CD14-positive monocyte (primary cell): ENCODE measurements at regions not wholly inside any gene's neighbourhood (a gene's known extent, or its start where the extent isn't known, plus 50 kb on each side); places are given as distances from the start of the nearest gene placed in this dataset.

Source experiments
- DNase-seq, 3 donors: peaks; one replicate each; pipeline ENCODE4 v3.0.0-alpha.2; 2011 to 2022
- H2AFZ ChIP-seq: 2 replicates; pipeline ENCODE4 v1.6.0; 2012; ENCODE audit warnings: mild to moderate bottlenecking, low read depth, low read length, inconsistent platforms; ENCODE audit not compliant: insufficient read depth, poor library complexity, severe bottlenecking
- H3K27ac ChIP-seq, 2 donors: 1 replicate in 1 of 2; 2 replicates in 1 of 2; pipeline ENCODE4 v1.5.1; 2012 to 2013; ENCODE audit warnings: low read length in 2 of 2, control low read depth in 1 of 2, inconsistent platforms in 1 of 2, low read depth in 1 of 2, mild to moderate bottlenecking in 1 of 2
- H3K27me3 ChIP-seq, 2 donors: one replicate each; pipeline versions ENCODE4 v1.6.0 to v1.6.1; 2011 to 2013; ENCODE audit warnings: low read length in 2 of 2; ENCODE audit not compliant: control insufficient read depth in 2 of 2, insufficient read depth in 2 of 2
- H3K36me3 ChIP-seq, 2 donors: replicated peaks in 1 of 2; 1 replicate in 1 of 2; 2 replicates in 1 of 2; pipeline versions ENCODE4 v1.5.1 to v1.6.1; 2012 to 2013; ENCODE audit warnings: low read length in 2 of 2, control low read depth in 1 of 2, inconsistent platforms in 1 of 2, mild to moderate bottlenecking in 1 of 2; ENCODE audit not compliant: insufficient read depth in 2 of 2, control insufficient read depth in 1 of 2
- H3K4me1 ChIP-seq, 2 donors: 1 replicate in 1 of 2; 2 replicates in 1 of 2; pipeline versions ENCODE4 v1.5.1 to v1.6.1; 2012 to 2013; ENCODE audit warnings: low read length in 2 of 2, control low read depth in 1 of 2, inconsistent platforms in 1 of 2, mild to moderate bottlenecking in 1 of 2, moderate library complexity in 1 of 2; ENCODE audit not compliant: insufficient read depth in 2 of 2, control insufficient read depth in 1 of 2
- H3K4me2 ChIP-seq: replicated peaks from 2 replicates; pipeline ENCODE3; 2012; ENCODE audit warnings: low read length, moderate library complexity, mild to moderate bottlenecking; ENCODE audit not compliant: poor library complexity, severe bottlenecking; ENCODE audit errors: extremely low read depth
- H3K4me3 ChIP-seq, 3 experiments: fragments of 200-600 bp in 1 of 3; sonication (generic) in 1 of 3; replicated peaks in 1 of 3; 1 replicate in 2 of 3; 2 replicates in 1 of 3; pipeline ENCODE4 v1.5.1; 2011 to 2013; ENCODE audit warnings: low read length in 3 of 3, mild to moderate bottlenecking in 3 of 3, control low read depth in 2 of 3, low read depth in 2 of 3, inconsistent platforms in 1 of 3, moderate library complexity in 1 of 3
- H3K79me2 ChIP-seq: 2 replicates; pipeline ENCODE4 v1.6.0; 2012; ENCODE audit warnings: mild to moderate bottlenecking, control low read depth, inconsistent platforms, low read length, moderate library complexity; ENCODE audit not compliant: insufficient read depth
- H3K9ac ChIP-seq: 2 replicates; pipeline ENCODE4 v1.6.0; 2017; ENCODE audit warnings: low read length, mild to moderate bottlenecking; ENCODE audit not compliant: insufficient read depth, poor library complexity, severe bottlenecking
- H3K9me3 ChIP-seq, 2 donors: replicated peaks in 1 of 2; 1 replicate in 1 of 2; 2 replicates in 1 of 2; pipeline versions ENCODE4 v1.5.1 to v1.6.1; 2012 to 2013; ENCODE audit warnings: low read length in 2 of 2, control low read depth in 1 of 2; ENCODE audit not compliant: control insufficient read depth in 1 of 2, insufficient read depth in 1 of 2
- H4K20me1 ChIP-seq: 2 replicates; pipeline ENCODE4 v1.6.0; 2012; ENCODE audit warnings: mild to moderate bottlenecking, low read length, control low read depth, moderate library complexity; ENCODE audit not compliant: insufficient read depth
- H3K27ac Mint-ChIP-seq, 7 donors: one replicate each; pipeline ENCODE4 v1.8.0; 2020; ENCODE audit warnings: mild to moderate bottlenecking in 7 of 7, mixed read lengths in 7 of 7, moderate library complexity in 6 of 7, inconsistent platforms in 2 of 7
- H3K27me3 Mint-ChIP-seq, 3 donors: one replicate each; pipeline ENCODE4 v1.8.0; 2021 to 2022; ENCODE audit warnings: low read depth in 3 of 3, mild to moderate bottlenecking in 3 of 3, mixed read lengths in 3 of 3, moderate library complexity in 3 of 3, inconsistent platforms in 1 of 3
- H3K36me3 Mint-ChIP-seq, 2 donors: one replicate each; pipeline ENCODE4 v1.8.0; 2020; ENCODE audit warnings: mixed read lengths in 2 of 2, inconsistent platforms in 1 of 2, mild to moderate bottlenecking in 1 of 2
- H3K4me1 Mint-ChIP-seq: one replicate; pipeline ENCODE4 v1.8.0; 2020; ENCODE audit warnings: mild to moderate bottlenecking, mixed read lengths
- H3K4me3 Mint-ChIP-seq, 2 donors: one replicate each; pipeline ENCODE4 v1.8.0; 2020; ENCODE audit warnings: mild to moderate bottlenecking in 2 of 2, mixed read lengths in 2 of 2, moderate library complexity in 1 of 2
- H3K9me3 Mint-ChIP-seq, 7 donors: one replicate each; pipeline ENCODE4 v1.8.0; 2020 to 2022; ENCODE audit warnings: mixed read lengths in 7 of 7, mild to moderate bottlenecking in 6 of 7, moderate library complexity in 6 of 7, inconsistent platforms in 2 of 7
- WGBS: methylation state at CpG from one replicate; pipeline ENCODE4 v1.1.5; 2013; ENCODE audit warnings: missing lambda C conversion rate; ENCODE audit not compliant: insufficient coverage; 5-methylcytosine and 5-hydroxymethylcytosine counted together
- intact Hi-C, 2 donors: fragments of 100-400 bp; cut with micrococcal nuclease; formaldehyde crosslinking; loops; one replicate each; pipeline versions ENCODE4 v1.15.0 to v1.15.1; 2023
- TF ChIP-seq, protein P1 (sequence below): fragments of 200-600 bp; IDR thresholded peaks from one replicate; pipeline ENCODE4 v1.8.0; 2022; ENCODE audit warnings: antibody characterized with exemption, mild to moderate bottlenecking

DNA sequence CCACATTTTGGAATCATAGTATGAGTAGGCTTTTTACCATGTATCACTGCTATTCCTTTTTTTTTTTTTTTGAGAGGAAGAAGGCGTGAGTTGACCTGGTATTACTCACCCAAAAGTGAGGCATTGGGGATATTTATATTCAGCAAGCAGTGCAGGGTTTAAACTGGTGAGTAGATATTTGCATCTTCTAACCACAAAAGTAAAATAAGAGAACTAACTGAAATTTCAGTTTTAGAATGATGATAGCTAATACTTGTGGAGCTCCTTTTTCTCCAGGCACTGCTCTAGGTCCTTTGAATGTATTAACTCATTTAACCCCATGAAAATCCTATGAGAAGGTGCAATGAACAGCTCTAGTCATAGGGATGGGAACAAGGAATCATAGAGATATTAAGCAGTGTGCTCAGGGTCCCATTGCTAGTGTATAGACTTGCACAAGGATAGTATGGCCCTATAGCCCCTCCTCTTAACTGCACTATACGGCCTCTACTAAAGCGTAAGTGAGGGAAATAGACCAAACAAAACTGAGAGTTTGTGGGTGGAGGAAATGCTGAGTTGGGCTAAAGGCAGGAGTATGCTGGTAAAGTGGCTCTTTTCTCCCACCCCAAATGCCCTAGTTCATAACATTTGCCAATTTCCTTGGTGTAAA is 104.3 kb upstream of the MAX start:
- Mint-ChIP-seq H3K9me3 (peaks cover 2 to 8% (median 5%) of the 10 kb centered on the region in 7 donors), H3K27me3 (peaks cover 0 to 3% (median 2%) of the 10 kb centered on the region in 3 donors), H3K27ac (peak overlapping the region; percentile 75 to 92 (median 82)), H3K4me1 (peaks cover 63% of the 10 kb centered on the region), H3K4me3 (no peak overlapping the region), H3K36me3 (no peaks in the 10 kb centered on the region)
- H3K4me1 ChIP-seq = peaks cover 63 to 69% of the 10 kb centered on the region in 2 donors
- no peaks in the 10 kb centered on the region for H4K20me1 ChIP-seq
- H3K9ac ChIP-seq = no peak overlapping the region
- peak; percentile 76 to 91 (median 77) for DNase-seq
- intact Hi-C loops = loop anchor here in 1 of 2 donors (5.0 kb wide), 2 partner anchors 46 to 104 kb away; partner anchors contain the start of gene MAX
- no peaks in the 10 kb centered on the region for H3K27me3 ChIP-seq
- peak overlapping the region in 1 of 2 donors; percentile 84 for H3K27ac ChIP-seq
- peak overlapping the region; percentile 31 for H3K4me2 ChIP-seq
- H3K79me2 ChIP-seq = no peaks in the 10 kb centered on the region
- no peaks in the 10 kb centered on the region for H3K36me3 ChIP-seq
- WGBS = no CpG with 5 or more reads among the region's 3 CpGs
- TF ChIP-seq, protein P1, sequence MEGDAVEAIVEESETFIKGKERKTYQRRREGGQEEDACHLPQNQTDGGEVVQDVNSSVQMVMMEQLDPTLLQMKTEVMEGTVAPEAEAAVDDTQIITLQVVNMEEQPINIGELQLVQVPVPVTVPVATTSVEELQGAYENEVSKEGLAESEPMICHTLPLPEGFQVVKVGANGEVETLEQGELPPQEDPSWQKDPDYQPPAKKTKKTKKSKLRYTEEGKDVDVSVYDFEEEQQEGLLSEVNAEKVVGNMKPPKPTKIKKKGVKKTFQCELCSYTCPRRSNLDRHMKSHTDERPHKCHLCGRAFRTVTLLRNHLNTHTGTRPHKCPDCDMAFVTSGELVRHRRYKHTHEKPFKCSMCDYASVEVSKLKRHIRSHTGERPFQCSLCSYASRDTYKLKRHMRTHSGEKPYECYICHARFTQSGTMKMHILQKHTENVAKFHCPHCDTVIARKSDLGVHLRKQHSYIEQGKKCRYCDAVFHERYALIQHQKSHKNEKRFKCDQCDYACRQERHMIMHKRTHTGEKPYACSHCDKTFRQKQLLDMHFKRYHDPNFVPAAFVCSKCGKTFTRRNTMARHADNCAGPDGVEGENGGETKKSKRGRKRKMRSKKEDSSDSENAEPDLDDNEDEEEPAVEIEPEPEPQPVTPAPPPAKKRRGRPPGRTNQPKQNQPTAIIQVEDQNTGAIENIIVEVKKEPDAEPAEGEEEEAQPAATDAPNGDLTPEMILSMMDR = no peak
- H2AFZ ChIP-seq = no peak overlapping the region
- peak overlapping the region in 1 of 3 experiments; percentile 33 for H3K4me3 ChIP-seq
- H3K9me3 ChIP-seq = peaks cover 0 to 3% of the 10 kb centered on the region in 2 donors

DNA sequence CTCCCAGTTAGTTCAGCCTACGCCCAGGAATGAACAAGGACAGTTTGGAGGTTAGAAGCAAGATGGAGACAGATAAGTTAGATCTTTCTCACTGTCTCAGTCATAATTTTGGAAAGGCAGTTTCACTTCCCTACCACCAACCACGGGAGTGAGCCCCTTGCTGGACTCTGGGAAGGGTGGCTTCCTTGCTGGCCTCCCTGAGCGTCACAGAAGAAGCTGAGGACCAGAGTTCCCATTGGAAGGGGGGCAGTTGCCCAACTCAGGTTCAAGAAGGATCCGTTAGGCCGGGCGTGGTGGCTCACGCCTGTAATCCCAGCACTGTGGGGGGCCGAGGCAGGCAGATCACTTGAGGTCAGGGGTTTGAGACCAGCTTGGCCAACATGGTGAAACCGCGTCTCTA is 106.2 kb upstream of the MAX start:
- Mint-ChIP-seq H3K4me3 (no peak overlapping the region), H3K4me1 (peaks cover 66% of the 10 kb centered on the region), H3K27me3 (peaks cover 0 to 3% (median 2%) of the 10 kb centered on the region in 3 donors), H3K36me3 (no peaks in the 10 kb centered on the region), H3K9me3 (peaks cover 0 to 3% (median 0%) of the 10 kb centered on the region in 7 donors), H3K27ac (peak overlapping the region; percentile 57 to 91 (median 86))
- peak; percentile 56 to 87 (median 74) for DNase-seq
- Histone ChIP-seq H3K79me2 (no peaks in the 10 kb centered on the region), H3K4me1 (peaks cover 66 to 71% of the 10 kb centered on the region in 2 donors), H3K4me3 (peak overlapping the region in 1 of 3 experiments; percentile 9), H4K20me1 (no peaks in the 10 kb centered on the region), H2AFZ (no peak overlapping the region), H3K9ac (no peak overlapping the region), H3K27ac (peak overlapping the region in 1 of 2 donors; percentile 66), H3K9me3 (no peaks in the 10 kb centered on the region), H3K4me2 (peak overlapping the region; percentile 10), H3K27me3 (no peaks in the 10 kb centered on the region), H3K36me3 (no peaks in the 10 kb centered on the region)
- TF ChIP-seq, protein P1 = no peak
- WGBS = 15% methylated on average over 8 of the region's 10 CpGs
- intact Hi-C loops = loop anchor here in 1 of 2 donors (5.0 kb wide), 2 partner anchors 44 to 106 kb away; partner anchors contain the start of gene MAX
